ENCODE measurements at regions not wholly inside any gene's neighbourhood (a gene's known extent, or its start where the extent isn't known, plus 50 kb on each side); places are given as distances from the start of the nearest gene placed in this dataset.

- TF ChIP-seq POLR2A (IDR thresholded peaks at IDR 0.05; ENCODE audit: low read depth, low read length) (no peak), POLR2AphosphoS5 (IDR thresholded peaks at IDR 0.05; ENCODE audit: low read depth, low read length) (no peak), TAF1 (IDR thresholded peaks at IDR 0.05; ENCODE audit: borderline replicate concordance, low read depth, low read length) (no peak)
These were observed 188.8 kb upstream of the TBX18 start for GRCh38 chr6:84953111-84953755.

Measured in GM12892 (cell line).